ENCODE measurements at regions not wholly inside any gene's neighbourhood (a gene's known extent, or its start where the extent isn't known, plus 50 kb on each side); places are given as distances from the start of the nearest gene placed in this dataset.

GRCh38 chr2:239514754-239515530 is 114.1 kb upstream of the HDAC4 start:
- BruUV-seq (replicated peaks): no TSS peak
- Mint-ChIP-seq H3K4me1 (ENCODE audit: insufficient read depth, unreplicated experiment) (no peaks in the 10 kb centered on the region), H3K9me3 (ENCODE audit: unreplicated experiment) (no peaks in the 10 kb centered on the region), H3K27ac (ENCODE audit: low read depth, unreplicated experiment) (peak overlapping the region; percentile 28), H3K27me3 (ENCODE audit: insufficient read depth, unreplicated experiment) (no peaks in the 10 kb centered on the region), H3K36me3 (ENCODE audit: insufficient read depth, unreplicated experiment) (no peaks in the 10 kb centered on the region), H3K4me3 (ENCODE audit: unreplicated experiment) (no peak overlapping the region)
- intact Hi-C loops (cut with micrococcal nuclease): no loop called here
- DNase-seq (ENCODE audit: unreplicated experiment): no peak
- ChIA-PET CTCF (no interaction called here), POLR2A (no interaction called here)
- TF ChIP-seq CTCF (IDR thresholded peaks at IDR 0.05; ENCODE audit: unreplicated experiment): no peak

- no peak overlapping the region for H3K4me3 Mint-ChIP-seq (ENCODE audit: unreplicated experiment)
- BruUV-seq (replicated peaks): no TSS peak
- TF ChIP-seq CTCF (IDR thresholded peaks at IDR 0.05; ENCODE audit: unreplicated experiment): no peak
- H3K27ac Mint-ChIP-seq (ENCODE audit: low read depth, unreplicated experiment): no peak overlapping the region
- ChIA-PET CTCF (no interaction called here), POLR2A (no interaction called here)
- DNase-seq (ENCODE audit: unreplicated experiment): no peak
- no peaks in the 10 kb centered on the region for H3K9me3 Mint-ChIP-seq (ENCODE audit: unreplicated experiment)
- H3K27me3 Mint-ChIP-seq (ENCODE audit: insufficient read depth, unreplicated experiment): peaks cover 10% of the 10 kb centered on the region
- H3K36me3 Mint-ChIP-seq (ENCODE audit: insufficient read depth, unreplicated experiment): no peaks in the 10 kb centered on the region
- intact Hi-C loops (cut with micrococcal nuclease): no loop called here
- H3K4me1 Mint-ChIP-seq (ENCODE audit: insufficient read depth, unreplicated experiment): no peaks in the 10 kb centered on the region
Measured at GRCh38 chr2:239512054-239512453, 111.2 kb upstream of the HDAC4 start.

- intact Hi-C loops (cut with micrococcal nuclease): no loop called here
Measured at GRCh38 chr2:239509373-239510143, 108.7 kb upstream of the HDAC4 start.

More at GRCh38 chr2:239509373-239510143, 108.7 kb upstream of the HDAC4 start:
- POLR2A ChIA-PET: no interaction called here
- Mint-ChIP-seq H3K27ac (ENCODE audit: low read depth, unreplicated experiment) (no peak overlapping the region), H3K4me3 (ENCODE audit: unreplicated experiment) (no peak overlapping the region), H3K27me3 (ENCODE audit: insufficient read depth, unreplicated experiment) (peaks cover 20% of the 10 kb centered on the region), H3K36me3 (ENCODE audit: insufficient read depth, unreplicated experiment) (no peaks in the 10 kb centered on the region), H3K9me3 (ENCODE audit: unreplicated experiment) (no peaks in the 10 kb centered on the region), H3K4me1 (ENCODE audit: insufficient read depth, unreplicated experiment) (no peaks in the 10 kb centered on the region)
- DNase-seq (ENCODE audit: unreplicated experiment): no peak
- BruUV-seq (replicated peaks): no TSS peak
- TF ChIP-seq CTCF (IDR thresholded peaks at IDR 0.05; ENCODE audit: unreplicated experiment): no peak
- CTCF ChIA-PET: no interaction called here

Measured in MCF 10A (cell line).